ENCODE measurements at regions not wholly inside any gene's neighbourhood (a gene's known extent, or its start where the extent isn't known, plus 50 kb on each side); places are given as distances from the start of the nearest gene placed in this dataset.
"Not testable (repeated sequence)": the region's sequence is repeated elsewhere in the genome, so short reads cannot be mapped to it uniquely, and the experiment has no call there.

GRCh38 chr20:12925863-12926793, 82.6 kb upstream of the SPTLC3 start:
- no peak for DNase-seq

GRCh38 chr20:12927489-12927888, 81.3 kb upstream of the SPTLC3 start:
- no peak for DNase-seq

- DNase-seq = no peak
Measured at GRCh38 chr20:12928358-12928754, 80.4 kb upstream of the SPTLC3 start.

GRCh38 chr20:12928755-12929401, 79.9 kb upstream of the SPTLC3 start:
- DNase-seq = no peak

- DNase-seq = no peak
Measured at GRCh38 chr20:12936020-12936419, 72.8 kb upstream of the SPTLC3 start.

GRCh38 chr20:12936524-12936923, 72.2 kb upstream of the SPTLC3 start:
- DNase-seq = no peak

GRCh38 chr20:12941025-12941424, 67.7 kb upstream of the SPTLC3 start:
- DNase-seq = no peak

GRCh38 chr20:12942123-12942522, 66.6 kb upstream of the SPTLC3 start:
- no peak for DNase-seq

GRCh38 chr20:12946789-12947188, 62.0 kb upstream of the SPTLC3 start:
- DNase-seq = no peak

- DNase-seq = no peak
Measured at GRCh38 chr20:12947691-12948090, 61.1 kb upstream of the SPTLC3 start.

GRCh38 chr20:12949429-12949980, 59.3 kb upstream of the SPTLC3 start:
- DNase-seq = no peak

- not testable (repeated sequence) for DNase-seq
Measured at GRCh38 chr20:12954254-12954653, 54.5 kb upstream of the SPTLC3 start.

- DNase-seq = no peak
Measured at GRCh38 chr20:12955611-12956010, 53.2 kb upstream of the SPTLC3 start.

GRCh38 chr20:12956303-12956702, 52.5 kb upstream of the SPTLC3 start:
- DNase-seq = no peak

GRCh38 chr20:12957968-12958367, 50.8 kb upstream of the SPTLC3 start:
- no peak for DNase-seq

Data from NCI-H1436 (cell line).